ENCODE measurements at regions not wholly inside any gene's neighbourhood (a gene's known extent, or its start where the extent isn't known, plus 50 kb on each side); places are given as distances from the start of the nearest gene placed in this dataset.

- H3K4me1 Mint-ChIP-seq (ENCODE audit: low read depth): peaks cover 7% of the 10 kb centered on the region
- no peaks in the 10 kb centered on the region for H3K36me3 Mint-ChIP-seq (ENCODE audit: insufficient read depth)
- H3K27me3 Mint-ChIP-seq (ENCODE audit: low read depth): no peaks in the 10 kb centered on the region
- peaks cover 13% of the 10 kb centered on the region for H3K9me3 Mint-ChIP-seq
- DNase-seq: no peak
- no peak overlapping the region for H3K4me3 Mint-ChIP-seq
- no peak for ATAC-seq
Observed at GRCh38 chr9:106421772-106422171, 441.2 kb upstream of the ZNF462 start.

GRCh38 chr9:106423575-106423974, 439.4 kb upstream of the ZNF462 start:
- Mint-ChIP-seq H3K9me3 (peaks cover 13% of the 10 kb centered on the region), H3K36me3 (ENCODE audit: insufficient read depth) (no peaks in the 10 kb centered on the region), H3K4me3 (no peak overlapping the region), H3K27me3 (ENCODE audit: low read depth) (no peaks in the 10 kb centered on the region), H3K4me1 (ENCODE audit: low read depth) (peaks cover 7% of the 10 kb centered on the region)
- no peak for ATAC-seq
- no peak for DNase-seq

- Mint-ChIP-seq H3K36me3 (ENCODE audit: insufficient read depth) (no peaks in the 10 kb centered on the region), H3K27me3 (ENCODE audit: low read depth) (no peaks in the 10 kb centered on the region), H3K4me3 (no peak overlapping the region), H3K9me3 (peaks cover 11% of the 10 kb centered on the region), H3K4me1 (ENCODE audit: low read depth) (no peaks in the 10 kb centered on the region)
- DNase-seq (no peak), ATAC-seq (no peak)
Observed at GRCh38 chr9:106432631-106433030, 430.3 kb upstream of the ZNF462 start.

- no peaks in the 10 kb centered on the region for H3K36me3 Mint-ChIP-seq (ENCODE audit: insufficient read depth)
- no peaks in the 10 kb centered on the region for H3K27me3 Mint-ChIP-seq (ENCODE audit: low read depth)
- H3K9me3 Mint-ChIP-seq: peaks cover 21% of the 10 kb centered on the region
- no peak for ATAC-seq
- no peak overlapping the region for H3K4me3 Mint-ChIP-seq
- DNase-seq: no peak
- H3K4me1 Mint-ChIP-seq (ENCODE audit: low read depth): no peaks in the 10 kb centered on the region
Observed at GRCh38 chr9:106438928-106439327, 424.0 kb upstream of the ZNF462 start.

- H3K4me3 Mint-ChIP-seq: no peak overlapping the region
- H3K9me3 Mint-ChIP-seq: peaks cover 16% of the 10 kb centered on the region
- H3K27me3 Mint-ChIP-seq (ENCODE audit: low read depth): no peaks in the 10 kb centered on the region
- DNase-seq (no peak), ATAC-seq (no peak)
- H3K36me3 Mint-ChIP-seq (ENCODE audit: insufficient read depth): no peaks in the 10 kb centered on the region
- H3K4me1 Mint-ChIP-seq (ENCODE audit: low read depth): no peaks in the 10 kb centered on the region
Observed at GRCh38 chr9:106441283-106441682, 421.7 kb upstream of the ZNF462 start.

- no peak for DNase-seq
- no peaks in the 10 kb centered on the region for H3K27me3 Mint-ChIP-seq (ENCODE audit: low read depth)
Observed at GRCh38 chr9:106443520-106443919, 419.4 kb upstream of the ZNF462 start.

GRCh38 chr9:106445107-106445506, 417.9 kb upstream of the ZNF462 start:
- Mint-ChIP-seq H3K36me3 (ENCODE audit: insufficient read depth) (no peaks in the 10 kb centered on the region), H3K27me3 (ENCODE audit: low read depth) (no peaks in the 10 kb centered on the region), H3K9me3 (peaks cover 11% of the 10 kb centered on the region), H3K4me1 (ENCODE audit: low read depth) (no peaks in the 10 kb centered on the region), H3K4me3 (no peak overlapping the region)
- ATAC-seq (no peak), DNase-seq (no peak)

More at GRCh38 chr9:106443520-106443919, 419.4 kb upstream of the ZNF462 start:
- no peak overlapping the region for H3K4me3 Mint-ChIP-seq
- no peaks in the 10 kb centered on the region for H3K4me1 Mint-ChIP-seq (ENCODE audit: low read depth)
- peaks cover 16% of the 10 kb centered on the region for H3K9me3 Mint-ChIP-seq
- no peaks in the 10 kb centered on the region for H3K36me3 Mint-ChIP-seq (ENCODE audit: insufficient read depth)
- no peak for ATAC-seq

GRCh38 chr9:106449336-106449927, 413.5 kb upstream of the ZNF462 start:
- H3K36me3 Mint-ChIP-seq (ENCODE audit: insufficient read depth): no peaks in the 10 kb centered on the region
- peaks cover 9% of the 10 kb centered on the region for H3K9me3 Mint-ChIP-seq
- DNase-seq (no peak), ATAC-seq (no peak)
- no peak overlapping the region for H3K4me3 Mint-ChIP-seq
- H3K4me1 Mint-ChIP-seq (ENCODE audit: low read depth): no peaks in the 10 kb centered on the region
- no peaks in the 10 kb centered on the region for H3K27me3 Mint-ChIP-seq (ENCODE audit: low read depth)

GRCh38 chr9:106450549-106450948, 412.4 kb upstream of the ZNF462 start:
- ATAC-seq (no peak), DNase-seq (no peak)
- Mint-ChIP-seq H3K27me3 (ENCODE audit: low read depth) (no peaks in the 10 kb centered on the region), H3K4me3 (no peak overlapping the region), H3K9me3 (peaks cover 9% of the 10 kb centered on the region), H3K4me1 (ENCODE audit: low read depth) (no peaks in the 10 kb centered on the region), H3K36me3 (ENCODE audit: insufficient read depth) (no peaks in the 10 kb centered on the region)

- ATAC-seq (no peak), DNase-seq (no peak)
- Mint-ChIP-seq H3K36me3 (ENCODE audit: insufficient read depth) (no peaks in the 10 kb centered on the region), H3K4me1 (ENCODE audit: low read depth) (no peaks in the 10 kb centered on the region), H3K4me3 (no peak overlapping the region), H3K27me3 (ENCODE audit: low read depth) (no peaks in the 10 kb centered on the region), H3K9me3 (peaks cover 9% of the 10 kb centered on the region)
Observed at GRCh38 chr9:106451223-106451622, 411.7 kb upstream of the ZNF462 start.

GRCh38 chr9:106456581-106456980, 406.4 kb upstream of the ZNF462 start:
- DNase-seq (no peak), ATAC-seq (no peak)
- no peak overlapping the region for H3K4me3 Mint-ChIP-seq
- H3K4me1 Mint-ChIP-seq (ENCODE audit: low read depth): no peaks in the 10 kb centered on the region
- no peaks in the 10 kb centered on the region for H3K27me3 Mint-ChIP-seq (ENCODE audit: low read depth)
- no peaks in the 10 kb centered on the region for H3K36me3 Mint-ChIP-seq (ENCODE audit: insufficient read depth)
- H3K9me3 Mint-ChIP-seq: peaks cover 20% of the 10 kb centered on the region

- Mint-ChIP-seq H3K4me1 (ENCODE audit: low read depth) (no peaks in the 10 kb centered on the region), H3K9me3 (peaks cover 17% of the 10 kb centered on the region), H3K36me3 (ENCODE audit: insufficient read depth) (no peaks in the 10 kb centered on the region), H3K4me3 (no peak overlapping the region), H3K27me3 (ENCODE audit: low read depth) (no peaks in the 10 kb centered on the region)
- no peak for DNase-seq
- no peak for ATAC-seq
Observed at GRCh38 chr9:106467113-106467864, 395.7 kb upstream of the ZNF462 start.

- H3K4me1 Mint-ChIP-seq (ENCODE audit: low read depth): no peaks in the 10 kb centered on the region
- DNase-seq (no peak), ATAC-seq (no peak)
- peaks cover 16% of the 10 kb centered on the region for H3K9me3 Mint-ChIP-seq
- H3K4me3 Mint-ChIP-seq: no peak overlapping the region
- H3K27me3 Mint-ChIP-seq (ENCODE audit: low read depth): no peaks in the 10 kb centered on the region
- H3K36me3 Mint-ChIP-seq (ENCODE audit: insufficient read depth): no peaks in the 10 kb centered on the region
Observed at GRCh38 chr9:106467865-106468164, 395.2 kb upstream of the ZNF462 start.

GRCh38 chr9:106468431-106468830, 394.5 kb upstream of the ZNF462 start:
- Mint-ChIP-seq H3K4me3 (no peak overlapping the region), H3K27me3 (ENCODE audit: low read depth) (no peaks in the 10 kb centered on the region), H3K9me3 (peaks cover 16% of the 10 kb centered on the region), H3K4me1 (ENCODE audit: low read depth) (no peaks in the 10 kb centered on the region), H3K36me3 (ENCODE audit: insufficient read depth) (no peaks in the 10 kb centered on the region)
- ATAC-seq (no peak), DNase-seq (no peak)

GRCh38 chr9:106478312-106478711, 384.7 kb upstream of the ZNF462 start:
- ATAC-seq (no peak), DNase-seq (no peak)
- Mint-ChIP-seq H3K27me3 (ENCODE audit: low read depth) (no peaks in the 10 kb centered on the region), H3K4me1 (ENCODE audit: low read depth) (no peaks in the 10 kb centered on the region), H3K4me3 (no peak overlapping the region), H3K9me3 (peaks cover 9% of the 10 kb centered on the region), H3K36me3 (ENCODE audit: insufficient read depth) (no peaks in the 10 kb centered on the region)
